ENCODE measurements at regions not wholly inside any gene's neighbourhood (a gene's known extent, or its start where the extent isn't known, plus 50 kb on each side); places are given as distances from the start of the nearest gene placed in this dataset.

DNA sequence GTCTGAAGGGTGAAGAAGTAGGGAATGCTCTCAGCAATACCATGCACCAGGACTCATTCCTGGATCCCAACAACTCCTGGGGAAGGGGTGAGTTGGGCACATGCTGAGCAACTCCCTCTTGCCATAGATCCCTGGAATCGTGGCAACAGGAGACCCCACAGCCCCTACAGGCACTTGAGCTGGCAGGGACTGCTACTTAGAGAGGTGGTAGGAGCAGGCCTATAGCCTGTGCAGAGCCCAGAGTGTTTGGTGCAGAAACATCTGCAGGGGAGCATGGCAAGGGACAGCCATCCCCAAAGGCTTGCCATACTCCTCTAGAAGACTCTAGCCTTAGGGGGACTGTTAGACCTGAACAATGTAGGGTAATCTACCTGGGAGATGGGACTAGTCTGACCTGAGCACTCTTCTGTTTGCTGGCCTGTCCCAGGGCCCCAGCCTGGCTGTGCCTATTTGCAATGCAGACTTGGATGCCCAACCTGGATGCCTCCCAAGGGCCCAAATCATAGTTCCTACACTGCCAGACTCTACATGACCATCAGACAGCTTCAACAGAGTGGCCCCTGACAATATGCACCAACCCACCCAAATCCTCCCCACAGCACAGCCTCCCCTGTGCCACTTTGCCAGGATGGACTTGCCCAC lies 568.6 kb upstream of the KIF2B start:
- TF ChIP-seq, protein P1, sequence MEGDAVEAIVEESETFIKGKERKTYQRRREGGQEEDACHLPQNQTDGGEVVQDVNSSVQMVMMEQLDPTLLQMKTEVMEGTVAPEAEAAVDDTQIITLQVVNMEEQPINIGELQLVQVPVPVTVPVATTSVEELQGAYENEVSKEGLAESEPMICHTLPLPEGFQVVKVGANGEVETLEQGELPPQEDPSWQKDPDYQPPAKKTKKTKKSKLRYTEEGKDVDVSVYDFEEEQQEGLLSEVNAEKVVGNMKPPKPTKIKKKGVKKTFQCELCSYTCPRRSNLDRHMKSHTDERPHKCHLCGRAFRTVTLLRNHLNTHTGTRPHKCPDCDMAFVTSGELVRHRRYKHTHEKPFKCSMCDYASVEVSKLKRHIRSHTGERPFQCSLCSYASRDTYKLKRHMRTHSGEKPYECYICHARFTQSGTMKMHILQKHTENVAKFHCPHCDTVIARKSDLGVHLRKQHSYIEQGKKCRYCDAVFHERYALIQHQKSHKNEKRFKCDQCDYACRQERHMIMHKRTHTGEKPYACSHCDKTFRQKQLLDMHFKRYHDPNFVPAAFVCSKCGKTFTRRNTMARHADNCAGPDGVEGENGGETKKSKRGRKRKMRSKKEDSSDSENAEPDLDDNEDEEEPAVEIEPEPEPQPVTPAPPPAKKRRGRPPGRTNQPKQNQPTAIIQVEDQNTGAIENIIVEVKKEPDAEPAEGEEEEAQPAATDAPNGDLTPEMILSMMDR (IDR thresholded peaks at IDR 0.05), result no peak
- TF ChIP-seq SMC3 (IDR thresholded peaks at IDR 0.05; ENCODE audit: low read depth, low read length) (no peak), SIN3A (IDR thresholded peaks at IDR 0.05; ENCODE audit: borderline replicate concordance, low read depth, low read length) (no peak), EP300 (IDR thresholded peaks at IDR 0.05; ENCODE audit: borderline replicate concordance in 1 of 2, low read depth in 1 of 2, low read length in 1 of 2) (no peak)
- TF ChIP-seq, protein P2, sequence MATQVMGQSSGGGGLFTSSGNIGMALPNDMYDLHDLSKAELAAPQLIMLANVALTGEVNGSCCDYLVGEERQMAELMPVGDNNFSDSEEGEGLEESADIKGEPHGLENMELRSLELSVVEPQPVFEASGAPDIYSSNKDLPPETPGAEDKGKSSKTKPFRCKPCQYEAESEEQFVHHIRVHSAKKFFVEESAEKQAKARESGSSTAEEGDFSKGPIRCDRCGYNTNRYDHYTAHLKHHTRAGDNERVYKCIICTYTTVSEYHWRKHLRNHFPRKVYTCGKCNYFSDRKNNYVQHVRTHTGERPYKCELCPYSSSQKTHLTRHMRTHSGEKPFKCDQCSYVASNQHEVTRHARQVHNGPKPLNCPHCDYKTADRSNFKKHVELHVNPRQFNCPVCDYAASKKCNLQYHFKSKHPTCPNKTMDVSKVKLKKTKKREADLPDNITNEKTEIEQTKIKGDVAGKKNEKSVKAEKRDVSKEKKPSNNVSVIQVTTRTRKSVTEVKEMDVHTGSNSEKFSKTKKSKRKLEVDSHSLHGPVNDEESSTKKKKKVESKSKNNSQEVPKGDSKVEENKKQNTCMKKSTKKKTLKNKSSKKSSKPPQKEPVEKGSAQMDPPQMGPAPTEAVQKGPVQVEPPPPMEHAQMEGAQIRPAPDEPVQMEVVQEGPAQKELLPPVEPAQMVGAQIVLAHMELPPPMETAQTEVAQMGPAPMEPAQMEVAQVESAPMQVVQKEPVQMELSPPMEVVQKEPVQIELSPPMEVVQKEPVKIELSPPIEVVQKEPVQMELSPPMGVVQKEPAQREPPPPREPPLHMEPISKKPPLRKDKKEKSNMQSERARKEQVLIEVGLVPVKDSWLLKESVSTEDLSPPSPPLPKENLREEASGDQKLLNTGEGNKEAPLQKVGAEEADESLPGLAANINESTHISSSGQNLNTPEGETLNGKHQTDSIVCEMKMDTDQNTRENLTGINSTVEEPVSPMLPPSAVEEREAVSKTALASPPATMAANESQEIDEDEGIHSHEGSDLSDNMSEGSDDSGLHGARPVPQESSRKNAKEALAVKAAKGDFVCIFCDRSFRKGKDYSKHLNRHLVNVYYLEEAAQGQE (IDR thresholded peaks at IDR 0.05; ENCODE audit: low read depth, low read length), result no peak
